ENCODE measurements at regions not wholly inside any gene's neighbourhood (a gene's known extent, or its start where the extent isn't known, plus 50 kb on each side); places are given as distances from the start of the nearest gene placed in this dataset.

- DNase-seq (ENCODE audit: low spot score) = no peak
- TF ChIP-seq EGR1 (IDR thresholded peaks at IDR 0.05; ENCODE audit: low read depth in 2 of 2) = no peak
- TF ChIP-seq MAX (IDR thresholded peaks at IDR 0.05) = no peak
- no peak for TF ChIP-seq RAD21 (IDR thresholded peaks at IDR 0.05)
- TF ChIP-seq RXRA (IDR thresholded peaks at IDR 0.05) = no peak
- TF ChIP-seq YY1 (IDR thresholded peaks at IDR 0.05) = no peak
- TF ChIP-seq, protein P1, sequence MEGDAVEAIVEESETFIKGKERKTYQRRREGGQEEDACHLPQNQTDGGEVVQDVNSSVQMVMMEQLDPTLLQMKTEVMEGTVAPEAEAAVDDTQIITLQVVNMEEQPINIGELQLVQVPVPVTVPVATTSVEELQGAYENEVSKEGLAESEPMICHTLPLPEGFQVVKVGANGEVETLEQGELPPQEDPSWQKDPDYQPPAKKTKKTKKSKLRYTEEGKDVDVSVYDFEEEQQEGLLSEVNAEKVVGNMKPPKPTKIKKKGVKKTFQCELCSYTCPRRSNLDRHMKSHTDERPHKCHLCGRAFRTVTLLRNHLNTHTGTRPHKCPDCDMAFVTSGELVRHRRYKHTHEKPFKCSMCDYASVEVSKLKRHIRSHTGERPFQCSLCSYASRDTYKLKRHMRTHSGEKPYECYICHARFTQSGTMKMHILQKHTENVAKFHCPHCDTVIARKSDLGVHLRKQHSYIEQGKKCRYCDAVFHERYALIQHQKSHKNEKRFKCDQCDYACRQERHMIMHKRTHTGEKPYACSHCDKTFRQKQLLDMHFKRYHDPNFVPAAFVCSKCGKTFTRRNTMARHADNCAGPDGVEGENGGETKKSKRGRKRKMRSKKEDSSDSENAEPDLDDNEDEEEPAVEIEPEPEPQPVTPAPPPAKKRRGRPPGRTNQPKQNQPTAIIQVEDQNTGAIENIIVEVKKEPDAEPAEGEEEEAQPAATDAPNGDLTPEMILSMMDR (IDR thresholded peaks at IDR 0.05; ENCODE audit: low read depth, low read length, missing input control) = no peak
- TF ChIP-seq FOXA1 (IDR thresholded peaks at IDR 0.05) = no peak
- TF ChIP-seq, protein P2, sequence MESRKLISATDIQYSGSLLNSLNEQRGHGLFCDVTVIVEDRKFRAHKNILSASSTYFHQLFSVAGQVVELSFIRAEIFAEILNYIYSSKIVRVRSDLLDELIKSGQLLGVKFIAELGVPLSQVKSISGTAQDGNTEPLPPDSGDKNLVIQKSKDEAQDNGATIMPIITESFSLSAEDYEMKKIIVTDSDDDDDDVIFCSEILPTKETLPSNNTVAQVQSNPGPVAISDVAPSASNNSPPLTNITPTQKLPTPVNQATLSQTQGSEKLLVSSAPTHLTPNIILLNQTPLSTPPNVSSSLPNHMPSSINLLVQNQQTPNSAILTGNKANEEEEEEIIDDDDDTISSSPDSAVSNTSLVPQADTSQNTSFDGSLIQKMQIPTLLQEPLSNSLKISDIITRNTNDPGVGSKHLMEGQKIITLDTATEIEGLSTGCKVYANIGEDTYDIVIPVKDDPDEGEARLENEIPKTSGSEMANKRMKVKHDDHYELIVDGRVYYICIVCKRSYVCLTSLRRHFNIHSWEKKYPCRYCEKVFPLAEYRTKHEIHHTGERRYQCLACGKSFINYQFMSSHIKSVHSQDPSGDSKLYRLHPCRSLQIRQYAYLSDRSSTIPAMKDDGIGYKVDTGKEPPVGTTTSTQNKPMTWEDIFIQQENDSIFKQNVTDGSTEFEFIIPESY (IDR thresholded peaks at IDR 0.05) = no peak
- TF ChIP-seq FOXA2 (IDR thresholded peaks at IDR 0.05) = no peak
- no peak for TF ChIP-seq NR2F2 (IDR thresholded peaks at IDR 0.05)
- TF ChIP-seq, protein P3, sequence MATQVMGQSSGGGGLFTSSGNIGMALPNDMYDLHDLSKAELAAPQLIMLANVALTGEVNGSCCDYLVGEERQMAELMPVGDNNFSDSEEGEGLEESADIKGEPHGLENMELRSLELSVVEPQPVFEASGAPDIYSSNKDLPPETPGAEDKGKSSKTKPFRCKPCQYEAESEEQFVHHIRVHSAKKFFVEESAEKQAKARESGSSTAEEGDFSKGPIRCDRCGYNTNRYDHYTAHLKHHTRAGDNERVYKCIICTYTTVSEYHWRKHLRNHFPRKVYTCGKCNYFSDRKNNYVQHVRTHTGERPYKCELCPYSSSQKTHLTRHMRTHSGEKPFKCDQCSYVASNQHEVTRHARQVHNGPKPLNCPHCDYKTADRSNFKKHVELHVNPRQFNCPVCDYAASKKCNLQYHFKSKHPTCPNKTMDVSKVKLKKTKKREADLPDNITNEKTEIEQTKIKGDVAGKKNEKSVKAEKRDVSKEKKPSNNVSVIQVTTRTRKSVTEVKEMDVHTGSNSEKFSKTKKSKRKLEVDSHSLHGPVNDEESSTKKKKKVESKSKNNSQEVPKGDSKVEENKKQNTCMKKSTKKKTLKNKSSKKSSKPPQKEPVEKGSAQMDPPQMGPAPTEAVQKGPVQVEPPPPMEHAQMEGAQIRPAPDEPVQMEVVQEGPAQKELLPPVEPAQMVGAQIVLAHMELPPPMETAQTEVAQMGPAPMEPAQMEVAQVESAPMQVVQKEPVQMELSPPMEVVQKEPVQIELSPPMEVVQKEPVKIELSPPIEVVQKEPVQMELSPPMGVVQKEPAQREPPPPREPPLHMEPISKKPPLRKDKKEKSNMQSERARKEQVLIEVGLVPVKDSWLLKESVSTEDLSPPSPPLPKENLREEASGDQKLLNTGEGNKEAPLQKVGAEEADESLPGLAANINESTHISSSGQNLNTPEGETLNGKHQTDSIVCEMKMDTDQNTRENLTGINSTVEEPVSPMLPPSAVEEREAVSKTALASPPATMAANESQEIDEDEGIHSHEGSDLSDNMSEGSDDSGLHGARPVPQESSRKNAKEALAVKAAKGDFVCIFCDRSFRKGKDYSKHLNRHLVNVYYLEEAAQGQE (IDR thresholded peaks at IDR 0.05) = no peak
- TF ChIP-seq SP1 (IDR thresholded peaks at IDR 0.05) = no peak
- no peak for TF ChIP-seq TAF1 (conservative IDR thresholded peaks at IDR 0.05)
- no peak for TF ChIP-seq HNF4G (IDR thresholded peaks at IDR 0.05)
- no peak for TF ChIP-seq ATF3 (IDR thresholded peaks at IDR 0.05)
- H3K4me3 ChIP-seq (ENCODE audit: low read depth in 1 of 3, low read length in 3 of 3) = no peak overlapping the region
- H3K9me3 ChIP-seq (ENCODE audit: control insufficient read depth in 4 of 4, low read length in 3 of 4) = no peaks in the 10 kb centered on the region
- H3K4me1 ChIP-seq (ENCODE audit: control insufficient read depth in 4 of 4, insufficient read depth in 4 of 4, low read length in 3 of 4) = no peaks in the 10 kb centered on the region
- H3K36me3 ChIP-seq (ENCODE audit: control insufficient read depth in 4 of 4, insufficient read depth in 3 of 4, low read depth in 1 of 4, low read length in 3 of 4) = no peaks in the 10 kb centered on the region
- H3K27ac ChIP-seq (ENCODE audit: low read depth in 1 of 2, low read length in 2 of 2) = no peak overlapping the region
- no peak overlapping the region for H3K9ac ChIP-seq (ENCODE audit: low read depth in 1 of 2, low read length in 2 of 2)
- peaks cover 0 to 4% (median 0%) of the 10 kb centered on the region in 4 donors for H3K27me3 ChIP-seq (ENCODE audit: control insufficient read depth in 4 of 4, insufficient read depth in 4 of 4, low read length in 3 of 4)
- WGBS = 89% methylated on average over 7 of the region's 7 CpGs
These were observed 208.7 kb downstream of the KITLG start for GRCh38 chr12:88371416-88372183.

All from liver (tissue), 8 donors.